ENCODE measurements at regions not wholly inside any gene's neighbourhood (a gene's known extent, or its start where the extent isn't known, plus 50 kb on each side); places are given as distances from the start of the nearest gene placed in this dataset.

DNA sequence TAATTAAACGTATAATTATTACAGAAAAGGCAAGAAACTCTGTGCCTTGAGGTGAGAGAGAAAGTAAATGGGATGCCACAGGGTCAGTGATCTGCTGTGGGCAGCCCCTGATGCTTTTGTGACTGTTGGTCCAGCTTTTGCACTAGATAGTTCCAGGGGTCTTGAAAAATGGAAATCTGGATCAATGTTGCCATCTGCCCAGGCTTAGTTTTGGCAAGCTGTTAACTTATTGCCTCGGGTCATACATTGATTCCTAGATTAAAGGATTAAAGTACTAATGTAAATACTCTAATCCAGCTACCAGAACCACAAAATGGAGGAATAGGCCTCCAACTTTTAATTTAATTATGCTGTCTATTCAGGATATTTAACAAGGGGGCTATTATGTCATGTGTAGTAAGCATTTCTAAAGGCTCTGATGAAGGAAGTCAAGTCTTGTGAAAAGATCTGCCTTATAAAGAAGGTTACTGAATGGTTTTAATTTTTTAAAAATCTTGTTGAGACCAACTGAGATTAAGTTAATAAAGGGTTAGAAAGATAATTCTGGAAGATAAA, 376.0 kb upstream of the HS3ST5 start:
- Histone ChIP-seq H3K9ac (ENCODE audit: low read length in 2 of 2) (no peak overlapping the region), H3K36me3 (ENCODE audit: control insufficient read depth in 2 of 2, insufficient read depth in 2 of 2, low read length in 2 of 2) (no peaks in the 10 kb centered on the region), H3K4me1 (ENCODE audit: control insufficient read depth, insufficient read depth, low read length) (no peaks in the 10 kb centered on the region), H3K9me3 (ENCODE audit: control insufficient read depth in 2 of 2, low read length in 2 of 2) (no peaks in the 10 kb centered on the region), H3K27me3 (ENCODE audit: control insufficient read depth in 1 of 2, insufficient read depth in 2 of 2, low read length in 2 of 2) (no peaks in the 10 kb centered on the region), H3K4me3 (ENCODE audit: low read length in 2 of 2) (no peak overlapping the region), H3K27ac (ENCODE audit: low read length) (no peak overlapping the region)

- H3K27me3 ChIP-seq (ENCODE audit: control insufficient read depth in 1 of 2, insufficient read depth in 2 of 2, low read length in 2 of 2), result no peaks in the 10 kb centered on the region
- H3K4me1 ChIP-seq (ENCODE audit: control insufficient read depth, insufficient read depth, low read length), result no peaks in the 10 kb centered on the region
- no peaks in the 10 kb centered on the region for H3K36me3 ChIP-seq (ENCODE audit: control insufficient read depth in 2 of 2, insufficient read depth in 2 of 2, low read length in 2 of 2)
- no peak overlapping the region for H3K9ac ChIP-seq (ENCODE audit: low read length in 2 of 2)
- H3K27ac ChIP-seq (ENCODE audit: low read length), result no peak overlapping the region
- H3K9me3 ChIP-seq (ENCODE audit: control insufficient read depth in 2 of 2, low read length in 2 of 2), result no peaks in the 10 kb centered on the region
- no peak overlapping the region for H3K4me3 ChIP-seq (ENCODE audit: low read length in 2 of 2)
Observed at GRCh38 chr6:114718186-114718585, 375.4 kb upstream of the HS3ST5 start.

- no peaks in the 10 kb centered on the region for H3K27me3 ChIP-seq (ENCODE audit: control insufficient read depth in 1 of 2, insufficient read depth in 2 of 2, low read length in 2 of 2)
- no peak overlapping the region for H3K4me3 ChIP-seq (ENCODE audit: low read length in 2 of 2)
- no peaks in the 10 kb centered on the region for H3K4me1 ChIP-seq (ENCODE audit: control insufficient read depth, insufficient read depth, low read length)
- H3K27ac ChIP-seq (ENCODE audit: low read length), result no peak overlapping the region
- no peaks in the 10 kb centered on the region for H3K36me3 ChIP-seq (ENCODE audit: control insufficient read depth in 2 of 2, insufficient read depth in 2 of 2, low read length in 2 of 2)
- no peak overlapping the region for H3K9ac ChIP-seq (ENCODE audit: low read length in 2 of 2)
- no peaks in the 10 kb centered on the region for H3K9me3 ChIP-seq (ENCODE audit: control insufficient read depth in 2 of 2, low read length in 2 of 2)
Observed at GRCh38 chr6:114714836-114715507, 372.1 kb upstream of the HS3ST5 start.

GRCh38 chr6:114713690-114714089, 370.9 kb upstream of the HS3ST5 start:
- H3K9me3 ChIP-seq (ENCODE audit: control insufficient read depth in 2 of 2, low read length in 2 of 2), result no peaks in the 10 kb centered on the region
- no peak overlapping the region for H3K27ac ChIP-seq (ENCODE audit: low read length)
- no peaks in the 10 kb centered on the region for H3K4me1 ChIP-seq (ENCODE audit: control insufficient read depth, insufficient read depth, low read length)
- no peaks in the 10 kb centered on the region for H3K36me3 ChIP-seq (ENCODE audit: control insufficient read depth in 2 of 2, insufficient read depth in 2 of 2, low read length in 2 of 2)
- no peak overlapping the region for H3K4me3 ChIP-seq (ENCODE audit: low read length in 2 of 2)
- no peak overlapping the region for H3K9ac ChIP-seq (ENCODE audit: low read length in 2 of 2)
- no peaks in the 10 kb centered on the region for H3K27me3 ChIP-seq (ENCODE audit: control insufficient read depth in 1 of 2, insufficient read depth in 2 of 2, low read length in 2 of 2)

- H3K36me3 ChIP-seq (ENCODE audit: control insufficient read depth in 2 of 2, insufficient read depth in 2 of 2, low read length in 2 of 2), result no peaks in the 10 kb centered on the region
- H3K27ac ChIP-seq (ENCODE audit: low read length), result no peak overlapping the region
- H3K27me3 ChIP-seq (ENCODE audit: control insufficient read depth in 1 of 2, insufficient read depth in 2 of 2, low read length in 2 of 2), result no peaks in the 10 kb centered on the region
- no peaks in the 10 kb centered on the region for H3K9me3 ChIP-seq (ENCODE audit: control insufficient read depth in 2 of 2, low read length in 2 of 2)
- no peaks in the 10 kb centered on the region for H3K4me1 ChIP-seq (ENCODE audit: control insufficient read depth, insufficient read depth, low read length)
- no peak overlapping the region for H3K4me3 ChIP-seq (ENCODE audit: low read length in 2 of 2)
- H3K9ac ChIP-seq (ENCODE audit: low read length in 2 of 2), result no peak overlapping the region
Observed at GRCh38 chr6:114712129-114712662, 369.4 kb upstream of the HS3ST5 start.

- Histone ChIP-seq H3K27ac (ENCODE audit: low read length) (no peak overlapping the region), H3K9ac (ENCODE audit: low read length in 2 of 2) (no peak overlapping the region), H3K9me3 (ENCODE audit: control insufficient read depth in 2 of 2, low read length in 2 of 2) (no peaks in the 10 kb centered on the region), H3K36me3 (ENCODE audit: control insufficient read depth in 2 of 2, insufficient read depth in 2 of 2, low read length in 2 of 2) (no peaks in the 10 kb centered on the region), H3K4me1 (ENCODE audit: control insufficient read depth, insufficient read depth, low read length) (no peaks in the 10 kb centered on the region), H3K27me3 (ENCODE audit: control insufficient read depth in 1 of 2, insufficient read depth in 2 of 2, low read length in 2 of 2) (no peaks in the 10 kb centered on the region), H3K4me3 (ENCODE audit: low read length in 2 of 2) (no peak overlapping the region)
Observed at GRCh38 chr6:114707081-114707620, 364.3 kb upstream of the HS3ST5 start.

- no peaks in the 10 kb centered on the region for H3K36me3 ChIP-seq (ENCODE audit: control insufficient read depth in 2 of 2, insufficient read depth in 2 of 2, low read length in 2 of 2)
Observed at GRCh38 chr6:114690625-114691024, 347.8 kb upstream of the HS3ST5 start.

GRCh38 chr6:114659513-114659912, 316.7 kb upstream of the HS3ST5 start:
- Histone ChIP-seq H3K4me1 (ENCODE audit: control insufficient read depth, insufficient read depth, low read length) (no peaks in the 10 kb centered on the region), H3K9ac (ENCODE audit: low read length in 2 of 2) (no peak overlapping the region), H3K27ac (ENCODE audit: low read length) (no peak overlapping the region), H3K4me3 (ENCODE audit: low read length in 2 of 2) (no peak overlapping the region), H3K36me3 (ENCODE audit: control insufficient read depth in 2 of 2, insufficient read depth in 2 of 2, low read length in 2 of 2) (no peaks in the 10 kb centered on the region), H3K9me3 (ENCODE audit: control insufficient read depth in 2 of 2, low read length in 2 of 2) (peaks cover 0 to 2% of the 10 kb centered on the region in 2 donors), H3K27me3 (ENCODE audit: control insufficient read depth in 1 of 2, insufficient read depth in 2 of 2, low read length in 2 of 2) (no peaks in the 10 kb centered on the region)

More at GRCh38 chr6:114690625-114691024, 347.8 kb upstream of the HS3ST5 start:
- no peak overlapping the region for H3K4me3 ChIP-seq (ENCODE audit: low read length in 2 of 2)
- H3K9ac ChIP-seq (ENCODE audit: low read length in 2 of 2), result no peak overlapping the region
- no peaks in the 10 kb centered on the region for H3K4me1 ChIP-seq (ENCODE audit: control insufficient read depth, insufficient read depth, low read length)
- no peak overlapping the region for H3K27ac ChIP-seq (ENCODE audit: low read length)
- H3K27me3 ChIP-seq (ENCODE audit: control insufficient read depth in 1 of 2, insufficient read depth in 2 of 2, low read length in 2 of 2), result no peaks in the 10 kb centered on the region
- no peaks in the 10 kb centered on the region for H3K9me3 ChIP-seq (ENCODE audit: control insufficient read depth in 2 of 2, low read length in 2 of 2)

GRCh38 chr6:114651611-114652010, 308.8 kb upstream of the HS3ST5 start:
- H3K4me3 ChIP-seq (ENCODE audit: low read length in 2 of 2), result no peak overlapping the region
- H3K9ac ChIP-seq (ENCODE audit: low read length in 2 of 2), result no peak overlapping the region
- no peaks in the 10 kb centered on the region for H3K9me3 ChIP-seq (ENCODE audit: control insufficient read depth in 2 of 2, low read length in 2 of 2)
- H3K27me3 ChIP-seq (ENCODE audit: control insufficient read depth in 1 of 2, insufficient read depth in 2 of 2, low read length in 2 of 2), result no peaks in the 10 kb centered on the region
- H3K36me3 ChIP-seq (ENCODE audit: control insufficient read depth in 2 of 2, insufficient read depth in 2 of 2, low read length in 2 of 2), result no peaks in the 10 kb centered on the region
- no peak overlapping the region for H3K27ac ChIP-seq (ENCODE audit: low read length)
- H3K4me1 ChIP-seq (ENCODE audit: control insufficient read depth, insufficient read depth, low read length), result no peaks in the 10 kb centered on the region

DNA sequence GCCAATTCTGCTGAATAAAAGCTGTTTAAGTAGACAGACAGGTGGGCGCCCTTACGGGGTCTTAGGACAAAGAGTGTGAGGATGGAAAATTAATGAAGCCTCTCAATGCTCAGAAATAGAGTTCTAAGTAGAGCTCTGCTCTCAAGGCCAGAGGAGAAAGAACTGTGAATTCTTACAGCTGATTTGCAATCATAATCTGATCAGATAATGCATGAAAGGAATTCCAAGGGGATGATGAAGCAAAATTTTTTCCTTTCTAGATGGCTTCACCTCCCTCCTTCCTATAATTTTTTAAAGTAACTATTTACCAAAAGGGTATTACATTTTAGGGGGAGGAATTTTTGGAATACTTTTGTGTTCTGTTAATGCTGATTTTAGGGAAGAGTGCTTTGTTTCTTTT, 308.1 kb upstream of the HS3ST5 start:
- Histone ChIP-seq H3K4me3 (ENCODE audit: low read length in 2 of 2) (no peak overlapping the region), H3K4me1 (ENCODE audit: control insufficient read depth, insufficient read depth, low read length) (no peaks in the 10 kb centered on the region), H3K27ac (ENCODE audit: low read length) (no peak overlapping the region), H3K9ac (ENCODE audit: low read length in 2 of 2) (no peak overlapping the region), H3K9me3 (ENCODE audit: control insufficient read depth in 2 of 2, low read length in 2 of 2) (no peaks in the 10 kb centered on the region), H3K36me3 (ENCODE audit: control insufficient read depth in 2 of 2, insufficient read depth in 2 of 2, low read length in 2 of 2) (no peaks in the 10 kb centered on the region), H3K27me3 (ENCODE audit: control insufficient read depth in 1 of 2, insufficient read depth in 2 of 2, low read length in 2 of 2) (no peaks in the 10 kb centered on the region)

DNA sequence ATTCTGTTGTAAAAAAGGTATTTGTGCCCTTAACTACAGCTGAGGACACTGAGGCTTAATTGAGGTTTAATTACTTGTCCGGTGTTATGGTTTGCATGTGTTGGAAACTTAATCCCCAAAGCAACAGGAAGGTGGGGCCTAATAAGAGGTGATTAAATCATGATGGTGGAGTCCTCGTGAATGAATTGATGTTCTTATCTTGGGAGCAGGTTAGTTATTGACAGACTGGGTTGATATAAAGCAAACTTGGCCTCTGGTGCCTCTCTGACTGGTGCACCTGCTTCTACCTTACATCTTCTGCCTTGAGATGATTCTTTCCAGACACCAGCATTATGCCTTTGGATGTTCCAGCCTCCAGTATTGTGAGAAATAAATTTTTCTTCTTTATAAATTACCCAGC, 306.5 kb upstream of the HS3ST5 start:
- Histone ChIP-seq H3K4me3 (ENCODE audit: low read length in 2 of 2) (no peak overlapping the region), H3K27ac (ENCODE audit: low read length) (no peak overlapping the region), H3K4me1 (ENCODE audit: control insufficient read depth, insufficient read depth, low read length) (no peaks in the 10 kb centered on the region), H3K9me3 (ENCODE audit: control insufficient read depth in 2 of 2, low read length in 2 of 2) (no peaks in the 10 kb centered on the region), H3K27me3 (ENCODE audit: control insufficient read depth in 1 of 2, insufficient read depth in 2 of 2, low read length in 2 of 2) (no peaks in the 10 kb centered on the region), H3K36me3 (ENCODE audit: control insufficient read depth in 2 of 2, insufficient read depth in 2 of 2, low read length in 2 of 2) (no peaks in the 10 kb centered on the region), H3K9ac (ENCODE audit: low read length in 2 of 2) (no peak overlapping the region)

All from stomach smooth muscle (tissue), 2 donors.